PC-3 (cell line): ENCODE measurements at regions not wholly inside any gene's neighbourhood (a gene's known extent, or its start where the extent isn't known, plus 50 kb on each side); places are given as distances from the start of the nearest gene placed in this dataset.

Experiments
- EZH2 ChIP-seq: fragments of 300-600 bp; sonication (generic); IDR thresholded peaks from one replicate; pipeline ENCODE4 v1.6.1; 2017; ENCODE audit warnings: antibody characterized with exemption, mild to moderate bottlenecking, low read length; ENCODE audit not compliant: unreplicated experiment
- EZH2phosphoT487 ChIP-seq: fragments of 300-600 bp; sonication (generic); IDR thresholded peaks from 2 replicates; pipeline ENCODE4 v1.6.1; 2018; ENCODE audit warnings: mild to moderate bottlenecking, antibody characterized with exemption, low read length, borderline replicate concordance
- TF ChIP-seq, protein P1 (sequence below): fragments of 300-600 bp; sonication (generic); conservative IDR thresholded peaks from 2 replicates; pipeline ENCODE4 v1.5.1; 2017; ENCODE audit warnings: antibody characterized with exemption, low read depth, mild to moderate bottlenecking, low read length

- TF ChIP-seq, protein P1, sequence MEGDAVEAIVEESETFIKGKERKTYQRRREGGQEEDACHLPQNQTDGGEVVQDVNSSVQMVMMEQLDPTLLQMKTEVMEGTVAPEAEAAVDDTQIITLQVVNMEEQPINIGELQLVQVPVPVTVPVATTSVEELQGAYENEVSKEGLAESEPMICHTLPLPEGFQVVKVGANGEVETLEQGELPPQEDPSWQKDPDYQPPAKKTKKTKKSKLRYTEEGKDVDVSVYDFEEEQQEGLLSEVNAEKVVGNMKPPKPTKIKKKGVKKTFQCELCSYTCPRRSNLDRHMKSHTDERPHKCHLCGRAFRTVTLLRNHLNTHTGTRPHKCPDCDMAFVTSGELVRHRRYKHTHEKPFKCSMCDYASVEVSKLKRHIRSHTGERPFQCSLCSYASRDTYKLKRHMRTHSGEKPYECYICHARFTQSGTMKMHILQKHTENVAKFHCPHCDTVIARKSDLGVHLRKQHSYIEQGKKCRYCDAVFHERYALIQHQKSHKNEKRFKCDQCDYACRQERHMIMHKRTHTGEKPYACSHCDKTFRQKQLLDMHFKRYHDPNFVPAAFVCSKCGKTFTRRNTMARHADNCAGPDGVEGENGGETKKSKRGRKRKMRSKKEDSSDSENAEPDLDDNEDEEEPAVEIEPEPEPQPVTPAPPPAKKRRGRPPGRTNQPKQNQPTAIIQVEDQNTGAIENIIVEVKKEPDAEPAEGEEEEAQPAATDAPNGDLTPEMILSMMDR, result no peak
- TF ChIP-seq EZH2 (no peak), EZH2phosphoT487 (no peak)
Observed at GRCh38 chr6:164753517-164753916, 555.9 kb downstream of the C6orf118 start.
